ENCODE measurements at regions not wholly inside any gene's neighbourhood (a gene's known extent, or its start where the extent isn't known, plus 50 kb on each side); places are given as distances from the start of the nearest gene placed in this dataset.

DNA sequence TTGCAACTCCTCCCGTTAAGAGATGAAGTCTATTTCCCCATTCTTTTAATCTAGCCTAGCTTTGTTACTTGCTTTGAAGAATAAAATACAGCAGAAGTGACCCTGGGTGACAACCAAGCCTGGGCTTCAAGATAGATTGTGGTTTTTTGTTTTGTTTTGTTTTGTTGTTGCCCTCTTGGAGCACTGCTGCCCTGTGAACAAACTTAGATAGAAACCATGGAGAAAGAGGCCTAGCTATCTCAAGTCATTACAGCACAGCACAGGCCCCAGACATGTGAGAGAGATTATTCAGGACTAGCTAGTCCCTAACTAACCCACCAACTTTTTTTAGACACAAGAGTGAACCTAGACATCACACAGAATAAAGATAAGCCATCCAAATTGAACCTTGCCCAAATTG, 475.2 kb downstream of the EPHA7 start:
- Histone ChIP-seq H3K27me3 (no peaks in the 10 kb centered on the region), H3K4me1 (no peaks in the 10 kb centered on the region), H3K27ac (no peak overlapping the region), H3K36me3 (no peaks in the 10 kb centered on the region), H3K9me3 (no peaks in the 10 kb centered on the region), H3K4me3 (no peak overlapping the region)
- DNase-seq: no peak
- intact Hi-C loops (cut with DNase I; ENCODE audit: low total_unique reads): no loop called here
- TF ChIP-seq, protein P1, sequence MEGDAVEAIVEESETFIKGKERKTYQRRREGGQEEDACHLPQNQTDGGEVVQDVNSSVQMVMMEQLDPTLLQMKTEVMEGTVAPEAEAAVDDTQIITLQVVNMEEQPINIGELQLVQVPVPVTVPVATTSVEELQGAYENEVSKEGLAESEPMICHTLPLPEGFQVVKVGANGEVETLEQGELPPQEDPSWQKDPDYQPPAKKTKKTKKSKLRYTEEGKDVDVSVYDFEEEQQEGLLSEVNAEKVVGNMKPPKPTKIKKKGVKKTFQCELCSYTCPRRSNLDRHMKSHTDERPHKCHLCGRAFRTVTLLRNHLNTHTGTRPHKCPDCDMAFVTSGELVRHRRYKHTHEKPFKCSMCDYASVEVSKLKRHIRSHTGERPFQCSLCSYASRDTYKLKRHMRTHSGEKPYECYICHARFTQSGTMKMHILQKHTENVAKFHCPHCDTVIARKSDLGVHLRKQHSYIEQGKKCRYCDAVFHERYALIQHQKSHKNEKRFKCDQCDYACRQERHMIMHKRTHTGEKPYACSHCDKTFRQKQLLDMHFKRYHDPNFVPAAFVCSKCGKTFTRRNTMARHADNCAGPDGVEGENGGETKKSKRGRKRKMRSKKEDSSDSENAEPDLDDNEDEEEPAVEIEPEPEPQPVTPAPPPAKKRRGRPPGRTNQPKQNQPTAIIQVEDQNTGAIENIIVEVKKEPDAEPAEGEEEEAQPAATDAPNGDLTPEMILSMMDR (IDR thresholded peaks at IDR 0.05): no peak

DNA sequence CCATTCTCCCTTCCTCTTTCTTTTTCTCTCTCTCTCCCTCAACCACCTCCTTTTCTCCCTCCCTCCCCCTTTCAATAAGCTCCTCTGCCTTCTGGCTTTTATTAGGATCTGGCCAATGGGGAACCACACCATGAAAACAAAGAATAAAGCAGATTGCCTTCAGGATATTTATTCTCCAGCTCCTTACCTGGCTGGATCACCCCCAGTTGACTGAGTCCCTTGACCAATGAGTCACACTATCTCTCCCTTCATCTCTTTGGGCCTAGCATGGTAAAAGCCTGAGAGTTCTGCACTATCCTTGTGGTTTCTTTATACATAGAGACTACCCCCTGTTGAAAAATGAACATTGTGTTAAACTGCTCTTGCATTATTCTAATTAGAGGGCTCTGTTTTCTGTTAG, 476.8 kb downstream of the EPHA7 start:
- intact Hi-C loops (cut with DNase I; ENCODE audit: low total_unique reads): no loop called here
- no peak for DNase-seq
- H3K4me3 ChIP-seq: no peak overlapping the region
- TF ChIP-seq, protein P1 (IDR thresholded peaks at IDR 0.05): no peak
- no peaks in the 10 kb centered on the region for H3K9me3 ChIP-seq
- H3K27me3 ChIP-seq: no peaks in the 10 kb centered on the region
- no peak overlapping the region for H3K27ac ChIP-seq
- no peaks in the 10 kb centered on the region for H3K4me1 ChIP-seq
- no peaks in the 10 kb centered on the region for H3K36me3 ChIP-seq

DNA sequence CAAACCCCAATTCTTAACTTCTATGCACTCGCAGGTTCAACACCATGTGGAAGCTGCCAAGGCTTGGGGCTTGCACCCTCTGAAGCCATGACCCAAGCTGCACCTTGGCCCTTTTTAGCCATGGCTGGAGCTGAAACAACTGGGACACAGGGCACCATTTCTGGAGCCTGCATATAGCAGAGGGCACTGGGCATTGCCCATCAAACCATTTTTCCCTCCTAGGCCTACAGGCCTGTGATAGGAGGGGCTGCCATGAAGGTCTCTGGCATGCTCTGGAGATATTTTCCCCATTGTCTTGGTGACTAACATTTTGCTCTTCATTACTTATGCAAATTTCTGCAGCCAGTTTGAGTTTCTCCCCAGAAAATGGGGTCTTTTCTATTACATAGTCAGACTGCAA, 484.7 kb downstream of the EPHA7 start:
- DNase-seq: no peak
- Histone ChIP-seq H3K4me1 (no peaks in the 10 kb centered on the region), H3K9me3 (no peaks in the 10 kb centered on the region), H3K36me3 (no peaks in the 10 kb centered on the region), H3K4me3 (no peak overlapping the region), H3K27ac (no peak overlapping the region), H3K27me3 (no peaks in the 10 kb centered on the region)
- intact Hi-C loops (cut with DNase I; ENCODE audit: low total_unique reads): no loop called here
- TF ChIP-seq, protein P1 (IDR thresholded peaks at IDR 0.05): no peak

DNA sequence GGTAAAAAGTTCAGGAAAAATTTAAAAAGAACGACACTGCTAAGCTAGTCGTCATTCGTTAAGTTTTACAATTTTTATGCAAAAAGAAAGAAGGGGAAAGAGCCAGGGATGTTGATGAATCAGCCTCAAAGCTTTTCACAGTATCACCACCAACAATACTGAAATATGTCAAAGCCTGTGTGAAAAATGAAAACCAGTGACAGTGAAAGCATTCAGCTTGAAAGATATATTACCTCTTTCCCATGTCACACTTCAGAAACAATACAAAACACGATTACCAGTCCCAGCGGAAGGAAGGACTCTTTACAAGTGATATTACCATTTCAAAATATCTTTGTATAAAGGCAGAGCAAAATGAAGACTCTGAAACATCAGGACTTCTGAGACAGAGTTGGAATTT, 489.2 kb downstream of the EPHA7 start:
- intact Hi-C loops (cut with DNase I; ENCODE audit: low total_unique reads): no loop called here
- no peak for DNase-seq
- Histone ChIP-seq H3K9me3 (no peaks in the 10 kb centered on the region), H3K27me3 (no peaks in the 10 kb centered on the region), H3K36me3 (no peaks in the 10 kb centered on the region), H3K27ac (no peak overlapping the region), H3K4me3 (no peak overlapping the region), H3K4me1 (no peaks in the 10 kb centered on the region)
- TF ChIP-seq, protein P1 (IDR thresholded peaks at IDR 0.05): no peak

DNA sequence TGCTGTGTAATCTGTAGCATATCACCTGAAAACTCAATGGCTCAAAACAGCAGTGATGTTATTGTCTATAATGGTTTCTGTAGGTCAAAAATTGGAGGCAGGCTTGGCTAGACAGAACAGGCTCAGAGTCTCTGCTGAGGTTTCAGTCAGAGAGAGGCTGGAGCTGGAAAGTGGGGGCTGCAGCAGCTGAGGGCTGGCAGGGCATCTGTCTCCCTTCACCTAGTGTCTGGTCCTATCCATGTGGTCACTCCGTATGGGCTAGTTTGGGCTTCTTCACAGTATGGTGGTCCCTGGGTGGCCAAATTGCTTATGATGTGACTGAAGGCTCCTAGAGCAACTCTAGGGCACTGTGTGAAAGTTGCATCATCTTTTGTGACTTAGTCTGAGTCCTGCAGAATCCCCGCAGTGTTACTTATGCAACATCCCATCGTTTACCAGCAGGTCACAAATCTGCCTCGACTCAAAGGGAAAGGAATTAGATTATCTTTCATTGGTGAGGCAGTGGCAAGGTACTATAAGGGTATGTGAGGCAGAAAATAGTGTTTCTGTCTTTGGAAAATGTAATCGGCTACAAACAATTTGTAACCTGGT, 497.0 kb downstream of the EPHA7 start:
- intact Hi-C loops (cut with DNase I; ENCODE audit: low total_unique reads): no loop called here
- no peaks in the 10 kb centered on the region for H3K27me3 ChIP-seq
- no peak for DNase-seq
- H3K9me3 ChIP-seq: no peaks in the 10 kb centered on the region
- H3K36me3 ChIP-seq: no peaks in the 10 kb centered on the region
- no peak overlapping the region for H3K4me3 ChIP-seq
- no peak overlapping the region for H3K27ac ChIP-seq
- H3K4me1 ChIP-seq: no peaks in the 10 kb centered on the region
- TF ChIP-seq, protein P1 (IDR thresholded peaks at IDR 0.05): no peak

DNA sequence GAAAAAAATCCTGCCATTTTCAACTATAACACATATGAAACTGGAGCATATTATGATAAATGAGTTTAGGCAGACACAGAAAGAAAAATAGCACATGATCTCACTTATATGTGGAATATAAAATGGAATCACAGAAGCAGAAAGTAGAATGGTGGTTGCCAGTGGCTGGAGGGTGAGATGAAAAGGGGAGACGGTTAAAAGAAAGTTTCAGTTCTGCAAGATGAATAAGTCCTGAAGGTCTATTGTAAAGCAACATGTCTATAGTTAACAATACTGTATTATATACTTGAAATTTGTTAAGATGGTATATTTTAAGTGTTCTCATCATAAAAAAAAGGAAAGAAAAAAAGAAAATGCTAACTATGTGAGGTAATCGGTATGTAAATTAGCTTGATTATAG, 503.9 kb downstream of the EPHA7 start:
- DNase-seq: no peak
- no peaks in the 10 kb centered on the region for H3K4me1 ChIP-seq
- no peak overlapping the region for H3K27ac ChIP-seq
- H3K4me3 ChIP-seq: no peak overlapping the region
- intact Hi-C loops (cut with DNase I; ENCODE audit: low total_unique reads): no loop called here
- TF ChIP-seq, protein P1 (IDR thresholded peaks at IDR 0.05): no peak
- H3K36me3 ChIP-seq: no peaks in the 10 kb centered on the region
- no peaks in the 10 kb centered on the region for H3K27me3 ChIP-seq
- no peaks in the 10 kb centered on the region for H3K9me3 ChIP-seq
